Retinal pigment epithelial cell (primary cell): ENCODE measurements at regions not wholly inside any gene's neighbourhood (a gene's known extent, or its start where the extent isn't known, plus 50 kb on each side); places are given as distances from the start of the nearest gene placed in this dataset.

Experiments
- DNase-seq: peaks from one replicate; pipeline ENCODE4 v3.0.0-alpha.2; 2010; ENCODE audit warnings: low read depth
- H3K4me3 ChIP-seq: 2 replicates; pipeline ENCODE4 v1.5.1; 2011; ENCODE audit warnings: mild to moderate bottlenecking, low read length, control low read depth, moderate library complexity
- TF ChIP-seq, protein P1 (sequence below): conservative IDR thresholded peaks from 2 replicates; pipeline ENCODE4 v1.5.1; 2011; ENCODE audit warnings: low read depth, low read length, control low read depth, inconsistent platforms

GRCh38 chr15:46461416-46461815, 826.6 kb downstream of the SQOR start:
- TF ChIP-seq, protein P1, sequence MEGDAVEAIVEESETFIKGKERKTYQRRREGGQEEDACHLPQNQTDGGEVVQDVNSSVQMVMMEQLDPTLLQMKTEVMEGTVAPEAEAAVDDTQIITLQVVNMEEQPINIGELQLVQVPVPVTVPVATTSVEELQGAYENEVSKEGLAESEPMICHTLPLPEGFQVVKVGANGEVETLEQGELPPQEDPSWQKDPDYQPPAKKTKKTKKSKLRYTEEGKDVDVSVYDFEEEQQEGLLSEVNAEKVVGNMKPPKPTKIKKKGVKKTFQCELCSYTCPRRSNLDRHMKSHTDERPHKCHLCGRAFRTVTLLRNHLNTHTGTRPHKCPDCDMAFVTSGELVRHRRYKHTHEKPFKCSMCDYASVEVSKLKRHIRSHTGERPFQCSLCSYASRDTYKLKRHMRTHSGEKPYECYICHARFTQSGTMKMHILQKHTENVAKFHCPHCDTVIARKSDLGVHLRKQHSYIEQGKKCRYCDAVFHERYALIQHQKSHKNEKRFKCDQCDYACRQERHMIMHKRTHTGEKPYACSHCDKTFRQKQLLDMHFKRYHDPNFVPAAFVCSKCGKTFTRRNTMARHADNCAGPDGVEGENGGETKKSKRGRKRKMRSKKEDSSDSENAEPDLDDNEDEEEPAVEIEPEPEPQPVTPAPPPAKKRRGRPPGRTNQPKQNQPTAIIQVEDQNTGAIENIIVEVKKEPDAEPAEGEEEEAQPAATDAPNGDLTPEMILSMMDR = no peak
- H3K4me3 ChIP-seq = no peak overlapping the region
- DNase-seq = no peak

DNA sequence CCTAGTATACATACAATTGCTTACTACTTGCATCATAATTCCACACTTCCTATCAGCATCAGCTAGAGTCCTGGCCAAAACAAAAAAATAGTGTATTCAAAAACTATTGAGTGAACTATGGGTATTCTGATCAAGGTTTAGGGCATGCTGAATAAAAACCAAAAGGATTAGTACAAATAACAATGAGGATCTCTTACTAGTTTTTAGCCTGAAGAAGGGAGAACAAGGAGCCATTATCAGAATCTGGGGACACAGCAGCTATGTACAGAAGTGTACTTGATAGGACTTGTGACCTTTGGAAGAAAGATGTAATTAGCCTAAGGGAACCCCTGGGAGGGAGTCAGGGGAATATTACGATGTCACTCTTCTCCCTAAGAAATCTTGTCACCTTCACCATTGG, 832.2 kb downstream of the SQOR start:
- DNase-seq = no peak
- no peak overlapping the region for H3K4me3 ChIP-seq
- TF ChIP-seq, protein P1 = no peak

GRCh38 chr15:46471096-46471495, 836.3 kb downstream of the SQOR start:
- TF ChIP-seq, protein P1 = no peak
- no peak for DNase-seq
- no peak overlapping the region for H3K4me3 ChIP-seq

- DNase-seq = no peak
- no peak overlapping the region for H3K4me3 ChIP-seq
- TF ChIP-seq, protein P1 = no peak
Measured at GRCh38 chr15:46489276-46489675, 854.4 kb downstream of the SQOR start.

GRCh38 chr15:46496491-46497115, 861.8 kb downstream of the SQOR start:
- TF ChIP-seq, protein P1 = no peak
- DNase-seq = no peak
- H3K4me3 ChIP-seq = no peak overlapping the region

- TF ChIP-seq, protein P1 = no peak
- no peak for DNase-seq
- no peak overlapping the region for H3K4me3 ChIP-seq
Measured at GRCh38 chr15:46502667-46503066, 867.8 kb downstream of the SQOR start.

DNA sequence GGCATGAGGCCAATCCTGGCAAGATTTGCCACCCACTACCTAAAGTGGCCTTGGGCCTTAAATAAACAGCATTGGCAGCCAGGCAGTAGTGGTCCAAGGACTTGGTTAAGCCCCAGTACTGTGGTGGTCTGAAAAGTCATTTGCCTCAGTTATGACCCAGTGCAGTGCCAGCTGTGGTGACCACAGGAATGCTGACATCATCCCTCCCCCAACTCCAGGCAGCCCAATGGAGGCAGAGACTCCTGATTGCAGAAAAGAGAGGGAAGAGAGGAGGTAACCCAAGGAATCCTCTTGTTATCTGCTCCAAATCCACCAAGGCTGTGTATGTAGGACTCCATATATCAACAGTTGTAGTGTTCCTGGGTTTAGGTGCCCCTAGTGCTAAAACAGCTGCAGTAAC, 883.6 kb downstream of the SQOR start:
- TF ChIP-seq, protein P1 = no peak
- no peak for DNase-seq
- H3K4me3 ChIP-seq = no peak overlapping the region
